ENCODE measurements at regions not wholly inside any gene's neighbourhood (a gene's known extent, or its start where the extent isn't known, plus 50 kb on each side); places are given as distances from the start of the nearest gene placed in this dataset.
"Not testable (repeated sequence)": the region's sequence is repeated elsewhere in the genome, so short reads cannot be mapped to it uniquely, and the experiment has no call there.

- not testable (repeated sequence) for DNase-seq (ENCODE audit: low read depth)
Measured at GRCh38 chr2:166743482-166743881, 144.8 kb upstream of the XIRP2 start.

GRCh38 chr2:166727095-166727494 is 161.2 kb upstream of the XIRP2 start:
- no peak for DNase-seq (ENCODE audit: low read depth)

- no peak for DNase-seq (ENCODE audit: low read depth)
Measured at GRCh38 chr2:166725927-166726924, 162.1 kb upstream of the XIRP2 start.

- no peak for DNase-seq (ENCODE audit: low read depth)
Measured at GRCh38 chr2:166716968-166717367, 171.3 kb upstream of the XIRP2 start.

- no peak for DNase-seq (ENCODE audit: low read depth)
Measured at GRCh38 chr2:166700079-166700478, 188.2 kb upstream of the XIRP2 start.

GRCh38 chr2:166695154-166695553 is 193.1 kb upstream of the XIRP2 start:
- no peak for DNase-seq (ENCODE audit: low read depth)

- not testable (repeated sequence) for DNase-seq (ENCODE audit: low read depth)
Measured at GRCh38 chr2:166686057-166686456, 192.0 kb upstream of the SCN7A start.

GRCh38 chr2:166677996-166678395 is 183.9 kb upstream of the SCN7A start:
- DNase-seq (ENCODE audit: low read depth): no peak

GRCh38 chr2:166676716-166677115 is 182.7 kb upstream of the SCN7A start:
- no peak for DNase-seq (ENCODE audit: low read depth)

- DNase-seq (ENCODE audit: low read depth): no peak
Measured at GRCh38 chr2:166675553-166675952, 181.5 kb upstream of the SCN7A start.

GRCh38 chr2:166673986-166674385 is 179.9 kb upstream of the SCN7A start:
- DNase-seq (ENCODE audit: low read depth): no peak

- no peak for DNase-seq (ENCODE audit: low read depth)
Measured at GRCh38 chr2:166671801-166672200, 177.8 kb upstream of the SCN7A start.

- DNase-seq (ENCODE audit: low read depth): no peak
Measured at GRCh38 chr2:166671235-166671634, 177.2 kb upstream of the SCN7A start.

GRCh38 chr2:166665991-166666940 is 172.2 kb upstream of the SCN7A start:
- DNase-seq (ENCODE audit: low read depth): peak; percentile 66

GRCh38 chr2:166661824-166662223 is 167.8 kb upstream of the SCN7A start:
- no peak for DNase-seq (ENCODE audit: low read depth)

GRCh38 chr2:166661391-166661790 is 167.3 kb upstream of the SCN7A start:
- no peak for DNase-seq (ENCODE audit: low read depth)

GRCh38 chr2:166658901-166659300 is 164.9 kb upstream of the SCN7A start:
- no peak for DNase-seq (ENCODE audit: low read depth)

- DNase-seq (ENCODE audit: low read depth): no peak
Measured at GRCh38 chr2:166653185-166653813, 159.2 kb upstream of the SCN7A start.

GRCh38 chr2:166651991-166652390 is 157.9 kb upstream of the SCN7A start:
- DNase-seq (ENCODE audit: low read depth): no peak

- DNase-seq (ENCODE audit: low read depth): peak; percentile 34
Measured at GRCh38 chr2:166651080-166651675, 157.1 kb upstream of the SCN7A start.

- no peak for DNase-seq (ENCODE audit: low read depth)
Measured at GRCh38 chr2:166647935-166648334, 153.9 kb upstream of the SCN7A start.

- no peak for DNase-seq (ENCODE audit: low read depth)
Measured at GRCh38 chr2:166643980-166644379, 149.9 kb upstream of the SCN7A start.
